IPS-15b (cell line): ENCODE measurements at regions not wholly inside any gene's neighbourhood (a gene's known extent, or its start where the extent isn't known, plus 50 kb on each side); places are given as distances from the start of the nearest gene placed in this dataset.

ENCODE experiments used
- H3K27me3 ChIP-seq: one replicate; pipeline ENCODE4 v1.6.1; 2013; ENCODE audit warnings: low read length; ENCODE audit not compliant: control insufficient read depth, insufficient read depth
- H3K36me3 ChIP-seq: one replicate; pipeline ENCODE4 v1.6.1; 2013; ENCODE audit warnings: low read length; ENCODE audit not compliant: control insufficient read depth, insufficient read depth
- H3K4me1 ChIP-seq: one replicate; pipeline ENCODE4 v1.6.1; 2013; ENCODE audit warnings: mild to moderate bottlenecking, low read length; ENCODE audit not compliant: control insufficient read depth, insufficient read depth
- H3K4me3 ChIP-seq: one replicate; pipeline ENCODE4 v1.5.1; 2013; ENCODE audit warnings: low read depth, low read length
- H3K9ac ChIP-seq: one replicate; pipeline ENCODE4 v1.6.1; 2013; ENCODE audit warnings: low read depth, mild to moderate bottlenecking, low read length
- H3K9me3 ChIP-seq: one replicate; pipeline ENCODE4 v1.6.1; 2013; ENCODE audit warnings: mild to moderate bottlenecking, low read length; ENCODE audit not compliant: control insufficient read depth, insufficient read depth

DNA sequence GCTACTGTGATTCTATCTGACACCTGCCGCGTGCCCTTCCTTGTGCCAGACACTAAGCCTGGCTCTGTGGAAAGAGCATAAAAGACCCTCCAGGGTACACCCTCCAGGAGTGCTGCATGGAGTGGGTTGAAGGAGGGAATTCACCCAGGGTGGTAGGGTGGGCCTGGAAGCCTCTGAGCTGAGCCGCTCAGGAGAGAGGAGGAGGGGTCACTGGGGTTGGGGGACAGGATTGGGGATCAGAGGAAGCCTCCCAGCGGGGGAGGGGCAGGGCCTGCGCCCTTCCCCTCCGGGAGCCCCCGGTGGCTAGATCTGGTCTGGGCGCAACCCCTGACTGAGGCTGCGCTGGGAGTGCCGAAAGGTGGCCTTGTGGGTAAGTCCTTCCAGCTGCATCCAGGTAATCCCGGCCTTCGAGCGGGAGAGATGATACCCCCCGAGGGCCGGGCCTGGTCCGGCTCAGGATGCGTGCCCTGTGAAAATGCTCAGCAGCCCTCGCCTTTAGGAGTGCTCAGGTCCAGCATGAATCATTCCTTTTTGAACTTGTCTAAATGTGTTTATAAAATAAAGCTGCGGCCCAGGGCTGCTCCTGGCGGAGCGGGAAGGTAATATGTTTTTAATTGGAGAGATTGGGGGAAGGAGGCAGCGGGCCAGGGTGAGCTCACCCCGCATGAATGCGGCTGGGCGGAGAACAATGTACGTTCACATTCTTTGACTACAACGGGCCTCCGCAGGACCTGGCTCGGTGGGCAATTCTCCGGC, 118.1 kb upstream of the SMIM23 start:
- peak overlapping the region; percentile 16 for H3K4me3 ChIP-seq
- no peak overlapping the region for H3K9ac ChIP-seq
- H3K4me1 ChIP-seq = peaks cover 5% of the 10 kb centered on the region
- H3K9me3 ChIP-seq = no peaks in the 10 kb centered on the region
- H3K36me3 ChIP-seq = no peaks in the 10 kb centered on the region
- no peaks in the 10 kb centered on the region for H3K27me3 ChIP-seq

DNA sequence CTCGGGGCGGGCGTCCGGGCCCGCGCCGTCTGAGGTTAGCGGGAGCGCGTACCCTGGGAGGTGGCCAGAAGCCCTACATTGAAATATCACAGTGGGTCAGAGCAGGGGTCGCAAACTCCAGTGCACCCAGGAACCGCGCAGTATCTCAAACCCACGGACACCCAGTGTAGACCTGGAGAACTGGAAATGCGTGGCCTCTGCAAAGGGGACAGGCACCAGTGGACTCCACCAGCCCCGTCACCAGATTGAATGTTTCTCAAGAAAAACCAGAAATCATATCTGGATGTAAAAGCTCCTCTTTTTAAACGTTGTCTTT, 117.6 kb upstream of the SMIM23 start:
- Histone ChIP-seq H3K9ac (no peak overlapping the region), H3K4me1 (peaks cover 5% of the 10 kb centered on the region), H3K9me3 (no peaks in the 10 kb centered on the region), H3K36me3 (no peaks in the 10 kb centered on the region), H3K4me3 (peak overlapping the region; percentile 16), H3K27me3 (no peaks in the 10 kb centered on the region)

DNA sequence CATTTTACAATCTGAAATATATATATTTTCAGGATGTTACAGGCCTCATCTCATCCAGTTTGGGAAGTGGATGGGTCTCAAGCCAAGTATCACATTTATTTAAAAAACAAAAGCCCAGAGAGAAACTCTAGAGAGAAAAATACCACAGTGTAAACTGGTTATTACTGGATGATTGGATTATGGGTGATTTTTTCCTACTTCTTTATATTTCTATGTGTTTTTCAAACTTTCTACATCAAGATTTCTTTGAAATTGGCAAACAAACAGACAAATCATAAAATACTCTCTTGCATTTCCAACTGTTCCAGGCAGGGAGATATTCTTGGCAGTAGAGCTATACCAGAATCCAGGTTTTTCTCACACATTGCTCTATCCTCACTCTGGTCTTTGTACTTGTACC, 116.0 kb upstream of the SMIM23 start:
- no peaks in the 10 kb centered on the region for H3K9me3 ChIP-seq
- no peak overlapping the region for H3K9ac ChIP-seq
- no peak overlapping the region for H3K4me3 ChIP-seq
- H3K27me3 ChIP-seq = no peaks in the 10 kb centered on the region
- H3K4me1 ChIP-seq = peaks cover 5% of the 10 kb centered on the region
- no peaks in the 10 kb centered on the region for H3K36me3 ChIP-seq

DNA sequence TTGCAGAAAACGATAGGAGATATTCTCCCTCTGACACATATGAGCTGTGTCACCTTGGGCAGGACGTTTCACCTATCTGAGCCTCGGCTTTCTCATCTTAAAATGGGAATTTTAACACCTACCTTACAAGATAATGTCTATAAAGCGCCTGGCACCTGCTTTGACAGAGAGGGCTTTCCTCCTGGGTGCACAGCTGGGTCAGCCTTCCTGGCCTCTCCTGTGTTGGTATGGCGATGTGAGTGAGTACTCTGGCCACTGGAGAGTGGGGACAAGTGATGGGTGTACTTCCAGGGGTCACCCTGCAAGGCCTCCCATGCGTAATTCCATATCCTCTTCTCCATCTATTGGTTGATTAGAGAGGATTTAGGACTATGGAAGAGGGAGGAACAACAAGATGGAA, 113.1 kb upstream of the SMIM23 start:
- peaks cover 5% of the 10 kb centered on the region for H3K4me1 ChIP-seq
- H3K4me3 ChIP-seq = no peak overlapping the region
- no peak overlapping the region for H3K9ac ChIP-seq
- no peaks in the 10 kb centered on the region for H3K9me3 ChIP-seq
- no peaks in the 10 kb centered on the region for H3K27me3 ChIP-seq
- H3K36me3 ChIP-seq = no peaks in the 10 kb centered on the region

DNA sequence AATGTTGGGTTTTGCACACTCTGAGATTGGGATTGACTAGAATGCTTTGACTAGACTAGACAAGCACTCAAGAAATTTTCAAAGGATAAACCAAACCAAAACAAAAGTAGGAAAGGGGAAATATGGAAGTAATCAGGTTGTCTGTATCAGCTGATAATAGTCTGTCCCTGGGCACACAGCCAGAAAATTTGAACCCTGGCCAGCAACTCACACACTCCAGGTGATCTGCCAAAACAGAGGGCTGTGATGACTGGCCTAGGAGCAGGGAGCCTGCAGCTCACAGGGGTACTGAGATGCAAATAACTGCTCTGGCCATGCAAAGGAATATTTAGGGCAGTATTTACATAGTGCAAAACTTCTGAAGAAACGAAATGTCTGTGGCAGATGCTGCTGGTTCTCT, 112.3 kb upstream of the SMIM23 start:
- Histone ChIP-seq H3K9me3 (no peaks in the 10 kb centered on the region), H3K4me1 (peaks cover 1% of the 10 kb centered on the region)

DNA sequence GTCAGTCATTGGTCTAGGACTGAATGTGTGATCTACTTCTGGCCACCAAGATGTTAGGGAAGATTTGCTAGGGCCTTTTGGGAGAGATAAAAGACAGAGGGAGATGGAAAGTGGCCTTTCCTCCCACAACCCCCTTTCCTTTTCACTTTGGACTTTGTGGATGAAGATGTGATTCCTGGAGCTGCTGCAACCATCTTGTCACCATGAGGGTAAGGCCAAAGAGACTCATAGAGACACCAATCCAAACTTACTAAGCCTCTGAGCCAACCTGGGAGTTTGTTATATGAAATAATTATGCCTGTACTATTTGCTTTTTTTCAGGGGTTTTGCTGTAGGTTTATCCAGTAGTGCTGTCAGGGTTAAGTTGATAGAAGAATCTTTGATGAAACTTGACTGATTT, 111.8 kb upstream of the SMIM23 start:
- Histone ChIP-seq H3K27me3 (no peaks in the 10 kb centered on the region), H3K36me3 (no peaks in the 10 kb centered on the region), H3K9ac (no peak overlapping the region), H3K4me1 (no peaks in the 10 kb centered on the region), H3K9me3 (no peaks in the 10 kb centered on the region), H3K4me3 (no peak overlapping the region)

More for the DNA sequence above, 112.3 kb upstream of the SMIM23 start:
- H3K4me3 ChIP-seq = no peak overlapping the region
- H3K36me3 ChIP-seq = no peaks in the 10 kb centered on the region
- H3K27me3 ChIP-seq = no peaks in the 10 kb centered on the region
- no peak overlapping the region for H3K9ac ChIP-seq

DNA sequence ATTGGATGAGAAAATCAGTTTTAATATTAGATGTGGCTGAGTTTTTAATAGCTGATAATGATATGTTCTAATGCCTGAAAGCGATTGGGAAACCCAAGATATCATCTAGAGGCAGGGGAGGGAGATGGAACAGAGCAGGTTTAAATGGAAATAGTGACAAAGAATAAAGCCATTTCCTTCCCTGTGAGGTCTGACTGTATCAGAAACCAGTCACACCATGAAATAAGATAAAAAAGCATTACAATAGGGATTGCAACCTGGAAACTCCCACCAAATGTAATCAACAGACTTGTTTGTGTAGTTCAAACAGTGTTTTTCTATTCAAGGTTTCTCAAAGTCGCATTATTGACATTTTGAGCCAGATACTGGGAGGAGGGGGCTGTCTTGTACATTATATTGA, 110.1 kb upstream of the SMIM23 start:
- no peaks in the 10 kb centered on the region for H3K36me3 ChIP-seq
- H3K4me3 ChIP-seq = no peak overlapping the region
- no peak overlapping the region for H3K9ac ChIP-seq
- no peaks in the 10 kb centered on the region for H3K9me3 ChIP-seq
- H3K4me1 ChIP-seq = no peaks in the 10 kb centered on the region
- no peaks in the 10 kb centered on the region for H3K27me3 ChIP-seq

DNA sequence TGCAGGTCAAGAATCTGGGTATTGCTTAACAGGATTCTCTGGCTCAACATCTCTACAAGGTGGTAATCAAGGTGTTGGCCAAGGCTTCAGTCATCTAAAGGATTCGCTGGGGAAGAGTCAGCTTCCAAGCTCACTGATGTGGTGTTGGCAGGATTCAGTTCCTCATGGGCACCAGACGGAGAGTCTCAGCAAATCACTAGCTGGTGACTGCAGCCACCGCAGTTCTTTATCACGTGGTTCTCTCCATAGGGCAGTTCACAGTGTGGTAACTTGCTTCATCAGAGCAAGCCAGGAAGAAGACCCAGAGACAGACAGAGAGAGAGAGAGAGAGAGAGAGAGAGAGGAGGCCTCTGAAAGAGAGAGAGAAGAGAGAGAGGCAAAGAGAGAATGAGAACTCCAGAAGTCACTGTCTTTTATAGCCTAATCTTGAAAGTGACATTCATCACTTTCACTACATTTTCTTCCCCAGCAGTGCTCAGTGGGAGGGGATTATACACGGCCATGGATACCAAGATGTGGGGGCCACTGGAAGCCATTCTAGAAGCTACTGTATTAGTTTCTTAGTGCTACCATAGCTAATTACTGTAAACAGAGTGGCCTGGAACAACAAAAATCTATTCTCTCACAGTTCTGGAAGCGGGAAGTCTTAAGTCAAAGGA, 109.2 kb upstream of the SMIM23 start:
- H3K36me3 ChIP-seq = no peaks in the 10 kb centered on the region
- H3K4me1 ChIP-seq = no peaks in the 10 kb centered on the region
- H3K27me3 ChIP-seq = no peaks in the 10 kb centered on the region
- no peak overlapping the region for H3K9ac ChIP-seq
- no peaks in the 10 kb centered on the region for H3K9me3 ChIP-seq
- no peak overlapping the region for H3K4me3 ChIP-seq

DNA sequence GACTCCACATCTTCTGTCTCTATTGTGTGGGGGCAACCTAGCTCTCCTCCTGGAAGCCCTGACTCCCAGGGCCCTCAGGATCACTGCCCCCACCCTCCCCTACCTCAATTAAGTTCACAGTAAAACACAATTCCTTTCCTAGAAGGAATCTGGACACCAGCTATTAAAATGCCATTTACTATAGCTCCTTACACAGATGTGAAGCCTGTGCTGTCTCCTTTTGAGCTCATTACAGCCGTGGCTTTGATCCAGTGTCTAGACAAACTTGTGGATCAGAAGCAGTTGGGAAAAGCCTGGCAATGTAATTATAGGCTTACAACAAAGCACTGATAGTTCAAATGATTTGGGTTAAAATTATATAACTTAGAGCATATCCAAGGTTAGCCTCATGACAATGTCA, 107.0 kb upstream of the SMIM23 start:
- H3K9me3 ChIP-seq = no peaks in the 10 kb centered on the region
- peaks cover 3% of the 10 kb centered on the region for H3K27me3 ChIP-seq
- H3K36me3 ChIP-seq = no peaks in the 10 kb centered on the region
- H3K9ac ChIP-seq = no peak overlapping the region
- no peaks in the 10 kb centered on the region for H3K4me1 ChIP-seq
- no peak overlapping the region for H3K4me3 ChIP-seq

DNA sequence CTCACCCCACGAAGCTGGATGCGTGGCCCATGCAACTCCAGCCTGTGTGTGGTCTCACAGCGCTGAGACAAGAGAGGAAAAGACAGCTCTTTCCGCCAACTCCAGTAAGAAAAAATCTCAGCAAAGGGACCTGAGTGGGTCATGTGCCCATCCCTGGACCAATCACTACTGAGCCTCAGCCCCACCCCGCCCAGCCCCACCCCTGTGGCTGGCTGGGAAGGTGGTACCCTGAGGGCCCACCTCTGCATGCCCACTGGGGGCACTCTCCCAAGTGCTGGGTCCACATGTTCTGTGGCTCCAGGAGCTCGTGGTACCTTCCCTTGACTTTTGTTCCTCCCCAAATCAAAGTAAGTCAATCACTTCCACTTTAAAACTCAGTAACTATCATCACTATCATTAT, 105.1 kb upstream of the SMIM23 start:
- no peak overlapping the region for H3K9ac ChIP-seq
- no peaks in the 10 kb centered on the region for H3K9me3 ChIP-seq
- H3K27me3 ChIP-seq = peaks cover 3% of the 10 kb centered on the region
- H3K4me1 ChIP-seq = peaks cover 3% of the 10 kb centered on the region
- H3K4me3 ChIP-seq = no peak overlapping the region
- no peaks in the 10 kb centered on the region for H3K36me3 ChIP-seq

DNA sequence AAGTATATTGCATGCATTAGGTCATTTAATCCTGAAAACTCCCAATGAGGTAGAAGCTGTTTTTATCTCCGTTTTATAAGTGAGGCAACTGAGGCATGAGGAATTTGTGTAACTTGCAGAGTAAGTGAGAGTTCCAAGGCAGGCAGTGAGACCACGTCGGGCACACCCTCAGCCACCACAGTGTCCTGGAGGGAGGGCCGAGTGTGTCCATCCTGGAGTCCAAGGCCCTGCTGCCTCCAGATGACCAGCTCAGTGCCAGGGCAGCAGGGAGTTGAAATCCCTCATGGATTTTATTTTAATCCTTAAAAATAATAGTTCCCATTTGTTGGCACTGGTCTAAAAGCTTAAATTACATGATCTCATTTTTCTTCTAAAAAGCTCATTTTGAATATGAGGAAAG, 104.6 kb upstream of the SMIM23 start:
- peaks cover 3% of the 10 kb centered on the region for H3K4me1 ChIP-seq
- peaks cover 3% of the 10 kb centered on the region for H3K27me3 ChIP-seq
- H3K9ac ChIP-seq = no peak overlapping the region
- no peaks in the 10 kb centered on the region for H3K36me3 ChIP-seq
- no peak overlapping the region for H3K4me3 ChIP-seq
- no peaks in the 10 kb centered on the region for H3K9me3 ChIP-seq

DNA sequence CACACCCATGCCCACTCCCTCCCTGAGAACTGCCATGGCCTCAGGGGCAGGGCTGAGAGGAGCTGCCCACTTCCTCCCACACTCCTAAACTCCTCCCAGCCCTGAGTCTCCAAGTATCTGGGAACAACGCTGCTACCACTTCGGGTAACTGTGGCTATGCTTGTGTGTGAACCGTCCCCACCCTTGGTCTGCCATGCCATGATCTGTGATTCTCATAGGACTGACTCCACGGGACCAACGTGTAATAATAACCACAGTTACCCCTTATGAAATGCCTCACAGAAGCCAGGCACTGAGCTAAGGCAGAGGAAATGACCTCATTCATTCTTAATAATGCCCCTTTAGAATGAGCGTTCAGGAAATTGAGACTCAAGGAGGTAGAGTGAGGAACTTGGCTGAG, 103.9 kb upstream of the SMIM23 start:
- Histone ChIP-seq H3K9me3 (no peaks in the 10 kb centered on the region), H3K27me3 (peaks cover 3% of the 10 kb centered on the region), H3K4me1 (peaks cover 3% of the 10 kb centered on the region), H3K4me3 (no peak overlapping the region), H3K36me3 (no peaks in the 10 kb centered on the region), H3K9ac (no peak overlapping the region)
